HL-60 (cell line): ENCODE measurements at regions not wholly inside any gene's neighbourhood (a gene's known extent, or its start where the extent isn't known, plus 50 kb on each side); places are given as distances from the start of the nearest gene placed in this dataset.

Experiments
- GABPA ChIP-seq: IDR thresholded peaks from 2 replicates; pipeline ENCODE4 v1.6.1; 2012; ENCODE audit warnings: low read depth
- POLR2AphosphoS5 ChIP-seq: IDR thresholded peaks from 2 replicates; pipeline ENCODE4 v1.6.1; 2012; ENCODE audit warnings: low read depth
- TF ChIP-seq, protein P1 (sequence below): IDR thresholded peaks from one replicate; pipeline ENCODE4 v1.5.1; 2011; ENCODE audit warnings: low read length, control low read depth, inconsistent platforms; ENCODE audit not compliant: insufficient read depth

DNA sequence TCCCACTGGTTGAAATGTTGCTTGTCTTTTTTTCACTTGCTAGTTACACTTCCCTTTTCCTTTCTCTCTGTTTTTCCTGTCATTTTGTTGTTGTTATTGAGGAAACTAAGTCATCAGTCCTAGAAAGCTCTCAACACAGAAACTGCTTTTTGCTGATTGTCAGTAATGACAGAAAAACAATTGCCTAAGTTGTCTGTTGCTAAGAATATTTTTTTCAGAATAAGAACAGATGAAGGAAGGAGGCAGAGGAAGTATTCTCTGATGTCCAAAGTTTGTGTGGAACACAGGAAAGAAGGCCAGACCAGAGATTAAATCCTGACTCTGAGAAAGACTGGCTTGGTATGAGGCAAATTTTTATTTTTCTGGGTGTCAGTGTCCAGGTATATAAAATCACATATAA is 163.3 kb downstream of the CASP12 start:
- TF ChIP-seq POLR2AphosphoS5 (no peak), GABPA (no peak)
- TF ChIP-seq, protein P1, sequence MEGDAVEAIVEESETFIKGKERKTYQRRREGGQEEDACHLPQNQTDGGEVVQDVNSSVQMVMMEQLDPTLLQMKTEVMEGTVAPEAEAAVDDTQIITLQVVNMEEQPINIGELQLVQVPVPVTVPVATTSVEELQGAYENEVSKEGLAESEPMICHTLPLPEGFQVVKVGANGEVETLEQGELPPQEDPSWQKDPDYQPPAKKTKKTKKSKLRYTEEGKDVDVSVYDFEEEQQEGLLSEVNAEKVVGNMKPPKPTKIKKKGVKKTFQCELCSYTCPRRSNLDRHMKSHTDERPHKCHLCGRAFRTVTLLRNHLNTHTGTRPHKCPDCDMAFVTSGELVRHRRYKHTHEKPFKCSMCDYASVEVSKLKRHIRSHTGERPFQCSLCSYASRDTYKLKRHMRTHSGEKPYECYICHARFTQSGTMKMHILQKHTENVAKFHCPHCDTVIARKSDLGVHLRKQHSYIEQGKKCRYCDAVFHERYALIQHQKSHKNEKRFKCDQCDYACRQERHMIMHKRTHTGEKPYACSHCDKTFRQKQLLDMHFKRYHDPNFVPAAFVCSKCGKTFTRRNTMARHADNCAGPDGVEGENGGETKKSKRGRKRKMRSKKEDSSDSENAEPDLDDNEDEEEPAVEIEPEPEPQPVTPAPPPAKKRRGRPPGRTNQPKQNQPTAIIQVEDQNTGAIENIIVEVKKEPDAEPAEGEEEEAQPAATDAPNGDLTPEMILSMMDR: no peak
